ENCODE measurements at regions not wholly inside any gene's neighbourhood (a gene's known extent, or its start where the extent isn't known, plus 50 kb on each side); places are given as distances from the start of the nearest gene placed in this dataset.

DNA sequence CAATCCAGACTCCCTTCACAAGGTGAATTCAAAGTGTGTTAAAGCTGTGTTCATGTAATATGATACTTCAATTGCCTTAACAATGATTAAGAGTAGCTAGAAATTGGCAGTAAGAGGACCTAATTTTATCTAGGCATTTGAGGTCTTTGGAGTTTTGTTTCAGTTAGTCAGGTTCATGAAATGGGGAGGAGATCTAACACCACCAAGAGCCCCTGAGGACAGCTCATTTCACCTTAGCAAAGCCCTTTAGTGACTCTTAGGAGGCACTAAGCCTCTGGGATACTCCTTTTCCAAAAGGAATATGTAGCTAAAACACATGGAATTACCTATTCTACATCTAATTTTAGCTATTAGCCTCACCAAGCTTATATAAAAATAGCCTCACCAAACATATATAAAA is 716.5 kb upstream of the RAB6C start:
- Histone ChIP-seq H3K4me3 (ENCODE audit: control insufficient read depth in 2 of 3, extremely low read depth in 1 of 3, insufficient read depth in 2 of 3, low read depth in 1 of 3, low read length in 3 of 3) (no peak overlapping the region), H3K9me1 (ENCODE audit: control insufficient read depth, extremely low read depth, insufficient read depth, low read length) (no peaks in the 10 kb centered on the region), H3K27ac (ENCODE audit: control insufficient read depth, insufficient read depth, low read length) (no peak overlapping the region), H3K79me2 (ENCODE audit: control insufficient read depth, insufficient read depth, low read length) (no peaks in the 10 kb centered on the region), H3K9ac (ENCODE audit: control insufficient read depth, extremely low read depth, insufficient read depth, low read length) (no peak overlapping the region), H3K9me3 (ENCODE audit: control insufficient read depth, low read depth, low read length) (no peaks in the 10 kb centered on the region), H3K27me3 (ENCODE audit: control insufficient read depth, extremely low read depth, insufficient read depth, low read length) (no peaks in the 10 kb centered on the region), H3K4me2 (ENCODE audit: control insufficient read depth, extremely low read depth, insufficient read depth, low read depth, low read length) (no peak overlapping the region), H2AFZ (ENCODE audit: control insufficient read depth, low read length) (no peak overlapping the region), H3K36me3 (ENCODE audit: control insufficient read depth in 2 of 2, extremely low read depth in 1 of 2, insufficient read depth in 2 of 2, low read length in 2 of 2) (no peaks in the 10 kb centered on the region), H3K4me1 (ENCODE audit: control insufficient read depth, extremely low read depth, insufficient read depth, low read length) (no peaks in the 10 kb centered on the region), H4K20me1 (ENCODE audit: control insufficient read depth, extremely low read depth, insufficient read depth, low read length) (no peaks in the 10 kb centered on the region)
- no peak for TF ChIP-seq EZH2 (IDR thresholded peaks at IDR 0.05; ENCODE audit: low read length)
- TF ChIP-seq, protein P1, sequence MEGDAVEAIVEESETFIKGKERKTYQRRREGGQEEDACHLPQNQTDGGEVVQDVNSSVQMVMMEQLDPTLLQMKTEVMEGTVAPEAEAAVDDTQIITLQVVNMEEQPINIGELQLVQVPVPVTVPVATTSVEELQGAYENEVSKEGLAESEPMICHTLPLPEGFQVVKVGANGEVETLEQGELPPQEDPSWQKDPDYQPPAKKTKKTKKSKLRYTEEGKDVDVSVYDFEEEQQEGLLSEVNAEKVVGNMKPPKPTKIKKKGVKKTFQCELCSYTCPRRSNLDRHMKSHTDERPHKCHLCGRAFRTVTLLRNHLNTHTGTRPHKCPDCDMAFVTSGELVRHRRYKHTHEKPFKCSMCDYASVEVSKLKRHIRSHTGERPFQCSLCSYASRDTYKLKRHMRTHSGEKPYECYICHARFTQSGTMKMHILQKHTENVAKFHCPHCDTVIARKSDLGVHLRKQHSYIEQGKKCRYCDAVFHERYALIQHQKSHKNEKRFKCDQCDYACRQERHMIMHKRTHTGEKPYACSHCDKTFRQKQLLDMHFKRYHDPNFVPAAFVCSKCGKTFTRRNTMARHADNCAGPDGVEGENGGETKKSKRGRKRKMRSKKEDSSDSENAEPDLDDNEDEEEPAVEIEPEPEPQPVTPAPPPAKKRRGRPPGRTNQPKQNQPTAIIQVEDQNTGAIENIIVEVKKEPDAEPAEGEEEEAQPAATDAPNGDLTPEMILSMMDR (optimal IDR thresholded peaks at IDR 0.05 in 1 of 3, IDR thresholded peaks at IDR 0.05 in 1 of 3, conservative IDR thresholded peaks at IDR 0.05 in 1 of 3; ENCODE audit: extremely low read depth in 1 of 3, insufficient read depth in 2 of 3, low read length in 3 of 3): no peak
- no peak for DNase-seq (ENCODE audit: low read depth, low spot score)
- dilution Hi-C loops (cut with MboI; ENCODE audit: extremely low pct_ligation_motif_present, low sequenced_read_pairs): no loop called here
- FAIRE-seq: no peak

DNA sequence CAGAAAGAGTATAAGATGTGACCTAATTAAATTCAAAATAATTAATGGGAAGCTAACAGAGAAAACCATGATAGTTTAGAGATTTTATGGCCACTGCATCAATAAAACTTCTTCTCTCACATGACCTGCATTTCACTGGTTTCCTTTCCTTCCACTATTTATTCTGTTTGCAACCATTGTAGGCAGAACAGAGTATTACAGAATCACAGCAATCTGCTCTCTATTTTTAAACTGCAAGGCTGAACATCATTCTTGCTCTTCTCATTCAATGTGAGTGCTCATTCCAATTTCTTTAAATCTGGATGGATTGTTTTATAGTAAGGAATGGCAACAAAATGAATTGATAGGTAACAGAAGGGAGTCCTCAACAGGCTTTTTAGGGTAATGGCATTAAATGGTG is 715.5 kb upstream of the RAB6C start:
- Histone ChIP-seq H4K20me1 (ENCODE audit: control insufficient read depth, extremely low read depth, insufficient read depth, low read length) (no peaks in the 10 kb centered on the region), H3K9ac (ENCODE audit: control insufficient read depth, extremely low read depth, insufficient read depth, low read length) (no peak overlapping the region), H3K9me1 (ENCODE audit: control insufficient read depth, extremely low read depth, insufficient read depth, low read length) (no peaks in the 10 kb centered on the region), H3K4me1 (ENCODE audit: control insufficient read depth, extremely low read depth, insufficient read depth, low read length) (no peaks in the 10 kb centered on the region), H3K9me3 (ENCODE audit: control insufficient read depth, low read depth, low read length) (no peaks in the 10 kb centered on the region), H2AFZ (ENCODE audit: control insufficient read depth, low read length) (no peak overlapping the region), H3K27ac (ENCODE audit: control insufficient read depth, insufficient read depth, low read length) (no peak overlapping the region), H3K4me3 (ENCODE audit: control insufficient read depth in 2 of 3, extremely low read depth in 1 of 3, insufficient read depth in 2 of 3, low read depth in 1 of 3, low read length in 3 of 3) (no peak overlapping the region), H3K4me2 (ENCODE audit: control insufficient read depth, extremely low read depth, insufficient read depth, low read depth, low read length) (no peak overlapping the region), H3K79me2 (ENCODE audit: control insufficient read depth, insufficient read depth, low read length) (no peaks in the 10 kb centered on the region), H3K36me3 (ENCODE audit: control insufficient read depth in 2 of 2, extremely low read depth in 1 of 2, insufficient read depth in 2 of 2, low read length in 2 of 2) (no peaks in the 10 kb centered on the region), H3K27me3 (ENCODE audit: control insufficient read depth, extremely low read depth, insufficient read depth, low read length) (no peaks in the 10 kb centered on the region)
- FAIRE-seq (no peak), DNase-seq (ENCODE audit: low read depth, low spot score) (no peak)
- dilution Hi-C loops (cut with MboI; ENCODE audit: extremely low pct_ligation_motif_present, low sequenced_read_pairs): no loop called here
- TF ChIP-seq EZH2 (IDR thresholded peaks at IDR 0.05; ENCODE audit: low read length): no peak
- TF ChIP-seq, protein P1 (optimal IDR thresholded peaks at IDR 0.05 in 1 of 3, IDR thresholded peaks at IDR 0.05 in 1 of 3, conservative IDR thresholded peaks at IDR 0.05 in 1 of 3; ENCODE audit: extremely low read depth in 1 of 3, insufficient read depth in 2 of 3, low read length in 3 of 3): no peak
